NB4 (cell line): ENCODE measurements at regions not wholly inside any gene's neighbourhood (a gene's known extent, or its start where the extent isn't known, plus 50 kb on each side); places are given as distances from the start of the nearest gene placed in this dataset.

ENCODE experiments used
- CTCF ChIP-seq: IDR thresholded peaks from one replicate; pipeline ENCODE4 v1.5.1; 2012; ENCODE audit warnings: low read depth, low read length
- POLR2A ChIP-seq: IDR thresholded peaks from 2 replicates; pipeline ENCODE4 v1.6.1; 2011; ENCODE audit warnings: mild to moderate bottlenecking; ENCODE audit not compliant: insufficient read length; ENCODE audit errors: extremely low read depth

- TF ChIP-seq CTCF (no peak), POLR2A (no peak)
Measured at GRCh38 chr7:13615679-13616078, 373.8 kb downstream of the ETV1 start.
